ENCODE measurements at regions not wholly inside any gene's neighbourhood (a gene's known extent, or its start where the extent isn't known, plus 50 kb on each side); places are given as distances from the start of the nearest gene placed in this dataset.
"Not testable (repeated sequence)": the region's sequence is repeated elsewhere in the genome, so short reads cannot be mapped to it uniquely, and the experiment has no call there.

GRCh38 chr4:91997045-91997444 lies 306.7 kb upstream of the GRID2 start:
- DNase-seq (ENCODE audit: low read depth): no peak

- no peak for DNase-seq (ENCODE audit: low read depth)
Measured at GRCh38 chr4:92012899-92013867, 290.6 kb upstream of the GRID2 start.

- no peak for DNase-seq (ENCODE audit: low read depth)
Measured at GRCh38 chr4:92014067-92014466, 289.7 kb upstream of the GRID2 start.

- DNase-seq (ENCODE audit: low read depth): no peak
Measured at GRCh38 chr4:92021203-92021602, 282.6 kb upstream of the GRID2 start.

- no peak for DNase-seq (ENCODE audit: low read depth)
Measured at GRCh38 chr4:92021788-92022187, 282.0 kb upstream of the GRID2 start.

GRCh38 chr4:92028830-92029229 lies 274.9 kb upstream of the GRID2 start:
- not testable (repeated sequence) for DNase-seq (ENCODE audit: low read depth)

- no peak for DNase-seq (ENCODE audit: low read depth)
Measured at GRCh38 chr4:92031825-92032224, 271.9 kb upstream of the GRID2 start.

GRCh38 chr4:92035666-92036065 lies 268.1 kb upstream of the GRID2 start:
- no peak for DNase-seq (ENCODE audit: low read depth)

- no peak for DNase-seq (ENCODE audit: low read depth)
Measured at GRCh38 chr4:92045718-92046117, 258.0 kb upstream of the GRID2 start.

GRCh38 chr4:92047209-92047875 lies 256.4 kb upstream of the GRID2 start:
- no peak for DNase-seq (ENCODE audit: low read depth)

GRCh38 chr4:92050875-92051274 lies 252.9 kb upstream of the GRID2 start:
- no peak for DNase-seq (ENCODE audit: low read depth)

GRCh38 chr4:92059615-92060014 lies 244.2 kb upstream of the GRID2 start:
- no peak for DNase-seq (ENCODE audit: low read depth)

GRCh38 chr4:92060333-92060732 lies 243.4 kb upstream of the GRID2 start:
- no peak for DNase-seq (ENCODE audit: low read depth)

GRCh38 chr4:92064574-92064973 lies 239.2 kb upstream of the GRID2 start:
- DNase-seq (ENCODE audit: low read depth): no peak

GRCh38 chr4:92066485-92066884 lies 237.3 kb upstream of the GRID2 start:
- DNase-seq (ENCODE audit: low read depth): no peak

- no peak for DNase-seq (ENCODE audit: low read depth)
Measured at GRCh38 chr4:92071587-92071986, 232.2 kb upstream of the GRID2 start.

- DNase-seq (ENCODE audit: low read depth): peak; percentile 9
Measured at GRCh38 chr4:92074839-92075238, 228.9 kb upstream of the GRID2 start.

GRCh38 chr4:92090887-92091286 lies 212.9 kb upstream of the GRID2 start:
- DNase-seq (ENCODE audit: low read depth): no peak

- DNase-seq (ENCODE audit: low read depth): no peak
Measured at GRCh38 chr4:92091335-92091734, 212.4 kb upstream of the GRID2 start.

- DNase-seq (ENCODE audit: low read depth): no peak
Measured at GRCh38 chr4:92099861-92100260, 203.9 kb upstream of the GRID2 start.

- DNase-seq (ENCODE audit: low read depth): no peak
Measured at GRCh38 chr4:92100975-92101374, 202.8 kb upstream of the GRID2 start.

GRCh38 chr4:92101737-92102172 lies 202.0 kb upstream of the GRID2 start:
- peak; percentile 41 for DNase-seq (ENCODE audit: low read depth)

GRCh38 chr4:92104506-92104905 lies 199.3 kb upstream of the GRID2 start:
- no peak for DNase-seq (ENCODE audit: low read depth)

Data from renal cortical epithelial cell (primary cell).